ENCODE measurements at regions not wholly inside any gene's neighbourhood (a gene's known extent, or its start where the extent isn't known, plus 50 kb on each side); places are given as distances from the start of the nearest gene placed in this dataset.

DNA sequence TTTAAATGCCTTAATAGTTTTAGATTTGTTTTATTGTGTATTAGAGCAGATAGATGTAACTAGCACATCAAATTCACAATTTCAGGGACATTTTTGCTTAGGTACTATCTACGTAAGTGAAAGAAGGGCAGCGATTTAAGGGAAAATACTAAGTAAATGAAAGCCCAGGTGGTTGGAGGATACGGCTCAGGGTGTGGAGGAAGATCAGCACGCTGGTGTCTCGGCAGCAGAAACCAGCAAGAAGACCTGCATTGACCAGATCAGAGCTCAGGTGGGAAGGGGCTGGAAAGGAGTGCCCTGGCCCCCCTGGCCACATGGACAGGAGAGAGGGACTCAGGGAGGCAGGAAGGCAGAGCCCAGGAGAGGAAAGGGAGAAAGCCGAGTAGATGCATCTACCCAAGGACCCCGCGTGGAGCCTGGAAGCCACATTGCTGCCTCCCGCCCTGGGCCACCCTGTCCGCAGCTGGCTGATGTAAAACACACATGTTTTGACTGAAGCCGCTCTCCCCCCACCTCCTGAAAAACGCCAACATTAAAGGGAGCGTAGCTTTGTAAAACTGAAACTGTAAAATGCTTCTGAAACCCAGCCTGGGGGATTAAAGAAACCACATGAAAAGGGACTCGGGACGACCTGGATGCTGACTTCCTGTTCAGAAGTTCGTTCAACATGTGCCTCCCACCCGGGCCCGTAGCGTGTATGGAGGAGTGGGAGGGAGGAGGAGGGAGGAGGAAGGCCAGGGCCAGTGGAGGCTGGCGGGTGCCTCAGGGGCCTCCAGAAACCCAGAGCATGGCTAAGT lies 72.6 kb upstream of the TARDBP start:
- peak in 2 of 5 donors; percentile 8 to 13 for DNase-seq
- no peaks in the 10 kb centered on the region for H3K9me3 Mint-ChIP-seq
- Histone ChIP-seq H3K9me3 (ENCODE audit: control insufficient read depth in 1 of 2, low read length in 2 of 2) (no peaks in the 10 kb centered on the region), H3K27me3 (ENCODE audit: insufficient read depth, low read length) (no peaks in the 10 kb centered on the region), H3K36me3 (ENCODE audit: insufficient read depth, low read length) (no peaks in the 10 kb centered on the region), H3K27ac (ENCODE audit: low read depth, low read length) (no peak overlapping the region), H3K4me3 (ENCODE audit: low read length in 2 of 2) (peak overlapping the region; percentile 42 to 51), H3K4me1 (ENCODE audit: insufficient read depth, low read length) (peaks cover 29% of the 10 kb centered on the region)
- intact Hi-C loops (cut with micrococcal nuclease): loop anchor here (2.0 kb wide), 1 partner anchor 73 kb away; no protein-coding TSS in a partner anchor
- H3K27me3 Mint-ChIP-seq: peaks cover 2 to 23% of the 10 kb centered on the region in 2 donors
- peak overlapping the region; percentile 77 to 91 (median 88) for H3K4me3 Mint-ChIP-seq
- peaks cover 14 to 39% (median 18%) of the 10 kb centered on the region in 4 donors for H3K4me1 Mint-ChIP-seq
- POLR2A ChIA-PET (ENCODE audit: partially characterized antibody): no interaction called here
- CTCF ChIA-PET (ENCODE audit: partially characterized antibody): interaction anchor here (0.6 to 1.3 kb wide), 5 partner anchors 11 to 446 kb away, joined by 3 read pairs; no protein-coding TSS in a partner anchor
- no peaks in the 10 kb centered on the region for H3K36me3 Mint-ChIP-seq
- peak overlapping the region in 5 of 7 donors; percentile 48 to 92 (median 74) for H3K27ac Mint-ChIP-seq

DNA sequence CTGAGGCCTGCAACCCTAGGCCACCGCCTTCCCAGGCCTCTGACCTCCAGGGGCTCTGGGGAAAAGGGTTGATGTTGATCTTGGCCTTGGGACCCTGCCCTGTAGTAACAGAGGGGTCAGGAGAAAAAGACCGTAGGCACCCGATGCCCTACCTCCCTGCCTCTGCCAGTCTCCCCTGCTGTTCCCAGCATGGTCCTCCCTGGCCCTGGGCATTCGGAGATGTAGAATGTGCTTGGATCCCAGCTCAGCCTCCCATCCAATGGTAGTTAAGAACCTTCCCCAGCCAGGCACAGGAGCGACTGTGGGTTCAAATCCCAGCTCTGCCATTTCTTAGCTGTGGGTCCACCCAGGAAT lies 72.0 kb upstream of the TARDBP start:
- H3K27me3 ChIP-seq (ENCODE audit: insufficient read depth, low read length): no peaks in the 10 kb centered on the region

DNA sequence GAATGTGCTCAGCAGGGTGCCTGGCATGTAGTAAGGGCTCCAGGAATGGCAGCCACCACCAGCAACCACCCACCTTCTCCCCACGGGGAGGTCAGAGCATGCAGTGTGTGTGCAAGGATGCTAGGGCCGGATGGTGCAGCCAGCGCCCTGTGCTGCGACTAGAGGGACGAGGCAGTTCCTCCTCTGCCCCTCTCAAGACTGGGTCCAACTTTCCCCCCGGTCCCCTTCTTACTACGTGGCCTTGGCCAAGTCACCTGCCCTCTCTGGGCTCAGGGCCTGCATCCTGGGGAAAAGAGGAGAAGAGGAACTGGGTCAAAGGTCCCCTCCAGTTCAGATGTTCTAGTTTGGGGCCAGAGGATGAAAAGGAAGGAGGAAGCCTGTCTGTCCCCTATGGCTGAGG lies 71.6 kb upstream of the TARDBP start:
- Histone ChIP-seq H3K27ac (ENCODE audit: low read depth, low read length) (no peak overlapping the region), H3K4me1 (ENCODE audit: insufficient read depth, low read length) (peaks cover 29% of the 10 kb centered on the region), H3K9me3 (ENCODE audit: control insufficient read depth in 1 of 2, low read length in 2 of 2) (no peaks in the 10 kb centered on the region), H3K4me3 (ENCODE audit: low read length in 2 of 2) (no peak overlapping the region), H3K36me3 (ENCODE audit: insufficient read depth, low read length) (no peaks in the 10 kb centered on the region), H3K27me3 (ENCODE audit: insufficient read depth, low read length) (no peaks in the 10 kb centered on the region)
- ChIA-PET POLR2A (ENCODE audit: partially characterized antibody) (no interaction called here), CTCF (ENCODE audit: partially characterized antibody) (interaction anchor here (0.6 to 1.3 kb wide), 2 partner anchors 414 to 446 kb away, joined by 3 read pairs; no protein-coding TSS in a partner anchor)
- Mint-ChIP-seq H3K36me3 (no peaks in the 10 kb centered on the region), H3K4me1 (peaks cover 14 to 43% (median 20%) of the 10 kb centered on the region in 4 donors), H3K27me3 (peaks cover 6 to 27% of the 10 kb centered on the region in 2 donors), H3K27ac (no peak overlapping the region), H3K9me3 (no peaks in the 10 kb centered on the region), H3K4me3 (peak overlapping the region in 4 of 8 donors; percentile 77 to 89 (median 88))
- DNase-seq: no peak
- intact Hi-C loops (cut with micrococcal nuclease): loop anchor here (2.0 kb wide), 1 partner anchor 74 kb away; no protein-coding TSS in a partner anchor

More for the DNA sequence above, 72.0 kb upstream of the TARDBP start:
- intact Hi-C loops (cut with micrococcal nuclease): loop anchor here (2.0 kb wide), 1 partner anchor 74 kb away; no protein-coding TSS in a partner anchor
- Mint-ChIP-seq H3K36me3 (no peaks in the 10 kb centered on the region), H3K9me3 (no peaks in the 10 kb centered on the region), H3K27ac (peak overlapping the region in 4 of 7 donors; percentile 10 to 74 (median 58)), H3K27me3 (peaks cover 4 to 26% of the 10 kb centered on the region in 2 donors), H3K4me3 (peak overlapping the region; percentile 77 to 91 (median 88)), H3K4me1 (peaks cover 14 to 40% (median 19%) of the 10 kb centered on the region in 4 donors)
- Histone ChIP-seq H3K36me3 (ENCODE audit: insufficient read depth, low read length) (no peaks in the 10 kb centered on the region), H3K9me3 (ENCODE audit: control insufficient read depth in 1 of 2, low read length in 2 of 2) (no peaks in the 10 kb centered on the region), H3K4me1 (ENCODE audit: insufficient read depth, low read length) (peaks cover 29% of the 10 kb centered on the region), H3K4me3 (ENCODE audit: low read length in 2 of 2) (peak overlapping the region; percentile 42 to 51), H3K27ac (ENCODE audit: low read depth, low read length) (no peak overlapping the region)
- CTCF ChIA-PET (ENCODE audit: partially characterized antibody): interaction anchor here (0.6 to 1.3 kb wide), 5 partner anchors 12 to 446 kb away, joined by 3 read pairs; no protein-coding TSS in a partner anchor
- POLR2A ChIA-PET (ENCODE audit: partially characterized antibody): no interaction called here
- no peak for DNase-seq

DNA sequence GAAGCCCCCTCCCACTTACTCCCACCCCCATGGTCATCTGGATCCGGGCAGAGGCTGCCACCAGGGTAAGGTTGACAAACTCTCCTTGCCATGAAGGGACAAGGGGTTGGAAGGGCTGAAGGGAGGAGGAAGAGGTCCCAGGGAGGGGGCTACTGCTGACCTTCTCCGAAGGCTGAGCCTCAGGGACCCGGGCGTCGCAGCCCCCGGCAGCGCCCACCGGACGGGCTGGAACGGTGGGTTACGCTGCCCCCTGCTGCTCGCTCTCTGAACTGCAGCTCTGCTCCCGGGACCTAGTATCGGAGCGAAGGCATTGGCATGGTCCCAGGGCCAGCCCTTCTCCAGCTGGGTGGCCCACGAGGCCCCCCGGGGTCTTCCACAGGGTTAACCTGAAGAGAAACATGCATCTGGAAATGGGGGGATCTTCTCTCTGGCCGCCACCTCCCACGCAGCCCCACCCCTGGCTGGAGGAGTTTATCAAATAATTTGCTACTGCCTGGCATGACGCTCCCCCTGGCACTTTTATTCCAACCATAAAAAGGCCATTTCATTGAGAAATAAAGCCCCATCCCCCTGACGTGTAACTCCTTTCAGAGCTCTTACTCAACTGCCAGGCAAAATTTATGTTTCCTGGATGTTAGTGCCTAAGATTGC lies 70.4 kb upstream of the TARDBP start:
- H3K36me3 Mint-ChIP-seq: no peaks in the 10 kb centered on the region
- H3K27ac Mint-ChIP-seq: no peak overlapping the region
- no peaks in the 10 kb centered on the region for H3K9me3 ChIP-seq (ENCODE audit: control insufficient read depth in 1 of 2, low read length in 2 of 2)
- intact Hi-C loops (cut with micrococcal nuclease): loop anchor here (1.0 to 2.0 kb wide), 4 partner anchors 75 to 447 kb away; no protein-coding TSS in a partner anchor
- H3K36me3 ChIP-seq (ENCODE audit: insufficient read depth, low read length): no peaks in the 10 kb centered on the region
- peaks cover 29% of the 10 kb centered on the region for H3K4me1 ChIP-seq (ENCODE audit: insufficient read depth, low read length)
- no peaks in the 10 kb centered on the region for H3K9me3 Mint-ChIP-seq
- peak; percentile 39 to 61 (median 47) for DNase-seq
- no peaks in the 10 kb centered on the region for H3K27me3 ChIP-seq (ENCODE audit: insufficient read depth, low read length)
- no peak overlapping the region for H3K27ac ChIP-seq (ENCODE audit: low read depth, low read length)
- ChIA-PET CTCF (ENCODE audit: partially characterized antibody) (interaction anchor here (0.6 to 1.4 kb wide), 11 partner anchors 13 to 532 kb away, joined by 3 to 7 read pairs (median 3); no protein-coding TSS in a partner anchor), POLR2A (ENCODE audit: partially characterized antibody) (no interaction called here)
- H3K4me3 ChIP-seq (ENCODE audit: low read length in 2 of 2): no peak overlapping the region
- H3K27me3 Mint-ChIP-seq: peaks cover 7 to 25% of the 10 kb centered on the region in 2 donors
- peak overlapping the region in 1 of 8 donors; percentile 59 for H3K4me3 Mint-ChIP-seq
- peaks cover 14 to 42% (median 20%) of the 10 kb centered on the region in 4 donors for H3K4me1 Mint-ChIP-seq

DNA sequence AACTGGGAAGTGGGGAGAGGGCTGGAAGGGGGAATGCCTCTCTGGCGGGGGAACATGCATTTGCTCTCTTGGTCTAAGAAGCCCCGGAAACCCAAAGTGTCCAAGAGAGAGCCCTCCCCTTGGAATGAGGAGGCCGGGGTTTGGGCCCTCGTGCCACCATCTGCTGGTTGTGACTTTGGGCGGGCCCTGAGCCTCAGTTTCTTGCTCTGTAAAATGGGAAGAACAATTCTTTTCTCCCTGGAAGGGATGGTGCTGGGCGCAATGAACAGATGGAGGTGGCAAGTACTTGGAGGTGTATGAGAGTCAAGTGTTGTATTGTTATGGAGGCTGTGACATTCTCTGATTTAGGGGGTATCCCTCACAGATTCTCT lies 69.9 kb upstream of the TARDBP start:
- Mint-ChIP-seq H3K27ac (no peak overlapping the region), H3K27me3 (peaks cover 7 to 25% of the 10 kb centered on the region in 2 donors), H3K4me3 (peak overlapping the region in 3 of 8 donors; percentile 8 to 25 (median 22)), H3K4me1 (peaks cover 14 to 38% (median 20%) of the 10 kb centered on the region in 4 donors), H3K9me3 (no peaks in the 10 kb centered on the region), H3K36me3 (no peaks in the 10 kb centered on the region)
- POLR2A ChIA-PET (ENCODE audit: partially characterized antibody): no interaction called here
- Histone ChIP-seq H3K4me1 (ENCODE audit: insufficient read depth, low read length) (peaks cover 29% of the 10 kb centered on the region), H3K9me3 (ENCODE audit: control insufficient read depth in 1 of 2, low read length in 2 of 2) (no peaks in the 10 kb centered on the region), H3K4me3 (ENCODE audit: low read length in 2 of 2) (no peak overlapping the region), H3K27ac (ENCODE audit: low read depth, low read length) (no peak overlapping the region), H3K27me3 (ENCODE audit: insufficient read depth, low read length) (no peaks in the 10 kb centered on the region), H3K36me3 (ENCODE audit: insufficient read depth, low read length) (no peaks in the 10 kb centered on the region)
- no peak for DNase-seq
- CTCF ChIA-PET (ENCODE audit: partially characterized antibody): interaction anchor here (0.6 to 1.4 kb wide), 10 partner anchors 13 to 532 kb away, joined by 3 to 7 read pairs (median 3); no protein-coding TSS in a partner anchor
- intact Hi-C loops (cut with micrococcal nuclease): loop anchor here (1.0 kb wide), 3 partner anchors 250 to 447 kb away; no protein-coding TSS in a partner anchor

DNA sequence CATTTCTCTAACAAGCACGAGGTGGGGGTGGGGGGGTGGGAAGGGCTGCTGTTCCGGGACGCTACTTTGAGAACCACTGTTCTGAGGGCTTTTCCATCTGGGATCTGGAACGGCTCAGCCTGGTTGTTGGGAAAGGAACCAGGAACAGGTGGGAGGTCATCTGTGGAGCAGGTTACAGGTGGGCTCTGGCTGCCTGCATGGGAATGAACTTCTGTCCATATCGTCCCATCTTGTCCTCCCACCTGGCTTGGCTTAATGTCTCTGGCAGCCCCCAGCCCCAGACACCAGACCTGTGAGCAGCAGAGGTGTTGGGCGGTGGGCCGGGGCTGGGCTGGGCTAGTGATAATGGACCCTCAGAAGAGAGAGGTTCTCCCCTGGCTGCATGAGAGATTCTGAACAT lies 69.4 kb upstream of the TARDBP start:
- Histone ChIP-seq H3K27me3 (ENCODE audit: insufficient read depth, low read length) (no peaks in the 10 kb centered on the region), H3K9me3 (ENCODE audit: control insufficient read depth in 1 of 2, low read length in 2 of 2) (no peaks in the 10 kb centered on the region), H3K4me3 (ENCODE audit: low read length in 2 of 2) (no peak overlapping the region), H3K36me3 (ENCODE audit: insufficient read depth, low read length) (no peaks in the 10 kb centered on the region), H3K27ac (ENCODE audit: low read depth, low read length) (no peak overlapping the region), H3K4me1 (ENCODE audit: insufficient read depth, low read length) (peaks cover 29% of the 10 kb centered on the region)
- POLR2A ChIA-PET (ENCODE audit: partially characterized antibody): no interaction called here
- no peak overlapping the region for H3K4me3 Mint-ChIP-seq
- no peak for DNase-seq
- intact Hi-C loops (cut with micrococcal nuclease): no loop called here
- H3K4me1 Mint-ChIP-seq: peaks cover 14 to 38% (median 20%) of the 10 kb centered on the region in 4 donors
- H3K9me3 Mint-ChIP-seq: no peaks in the 10 kb centered on the region
- peaks cover 7 to 25% of the 10 kb centered on the region in 2 donors for H3K27me3 Mint-ChIP-seq
- H3K36me3 Mint-ChIP-seq: no peaks in the 10 kb centered on the region
- H3K27ac Mint-ChIP-seq: no peak overlapping the region
- CTCF ChIA-PET (ENCODE audit: partially characterized antibody): interaction anchor here (1.7 kb wide), 1 partner anchor 436 kb away, joined by 4 read pairs; no protein-coding TSS in a partner anchor

All from CD4-positive, alpha-beta memory T cell (primary cell).